NB4 (cell line): ENCODE measurements at regions not wholly inside any gene's neighbourhood (a gene's known extent, or its start where the extent isn't known, plus 50 kb on each side); places are given as distances from the start of the nearest gene placed in this dataset.

Experiments used
- CTCF ChIP-seq: IDR thresholded peaks from one replicate; pipeline ENCODE4 v1.5.1; 2012; ENCODE audit warnings: low read depth, low read length
- MAX ChIP-seq: IDR thresholded peaks from 2 replicates; pipeline ENCODE4 v1.6.1; 2011; ENCODE audit warnings: low read depth, low read length
- POLR2A ChIP-seq: IDR thresholded peaks from 2 replicates; pipeline ENCODE4 v1.6.1; 2011; ENCODE audit warnings: mild to moderate bottlenecking; ENCODE audit not compliant: insufficient read length; ENCODE audit errors: extremely low read depth

- TF ChIP-seq CTCF = no peak
- no peak for TF ChIP-seq POLR2A
- TF ChIP-seq MAX = no peak
Measured at GRCh38 chr5:156126716-156127115, 200.2 kb upstream of the SGCD start.
